Fibroblast of gingiva (primary cell): ENCODE measurements at regions not wholly inside any gene's neighbourhood (a gene's known extent, or its start where the extent isn't known, plus 50 kb on each side); places are given as distances from the start of the nearest gene placed in this dataset.
A peak's percentile ranks its signal among the peaks of the same experiment; 100 is the strongest.

ENCODE experiments used
- DNase-seq: peaks from one replicate; pipeline ENCODE4 v3.0.0-alpha.2; 2011; ENCODE audit warnings: low read depth

GRCh38 chr3:132189601-132190000 lies 127.6 kb upstream of the ACP3 start:
- DNase-seq, result no peak

DNA sequence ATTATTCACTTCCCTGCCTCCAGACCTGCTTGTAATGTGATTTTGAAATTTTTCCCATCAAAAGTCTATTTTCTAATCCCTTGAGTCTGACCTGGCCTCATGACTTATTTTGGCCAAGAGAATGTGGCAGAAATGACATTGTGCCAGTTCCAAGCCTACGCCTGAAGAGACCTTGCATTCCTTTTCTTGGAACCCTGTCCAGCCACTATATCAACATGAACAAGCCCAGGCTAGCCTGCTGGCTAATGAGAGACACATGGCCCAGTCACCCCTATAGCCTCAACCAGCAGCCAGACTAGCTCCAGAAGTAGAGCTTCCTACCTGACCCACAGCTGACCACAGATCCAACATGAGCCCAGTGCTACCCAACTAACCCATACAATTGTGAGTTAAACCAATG lies 121.1 kb upstream of the ACP3 start:
- peak; percentile 47 for DNase-seq

GRCh38 chr3:132198516-132198915 lies 118.7 kb upstream of the ACP3 start:
- DNase-seq, result no peak

DNA sequence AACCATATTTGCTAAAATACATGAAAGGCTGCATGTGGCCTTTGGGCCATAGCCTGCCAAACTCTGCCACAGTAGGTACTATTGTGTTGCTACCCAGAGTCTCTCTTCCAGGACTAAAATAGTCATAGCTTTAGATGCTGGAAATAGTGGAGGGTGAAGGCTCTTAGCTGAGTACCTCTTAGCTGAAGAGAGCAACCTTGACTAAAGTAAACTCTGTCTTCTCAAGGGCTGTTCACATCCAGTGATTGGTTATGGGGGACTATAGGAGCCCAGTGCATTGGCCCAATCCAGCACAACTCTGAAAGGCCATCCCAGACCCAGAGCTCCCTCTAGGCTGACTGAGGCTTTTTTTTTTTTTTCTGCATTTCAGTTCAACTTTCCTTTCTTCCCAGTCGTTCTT lies 117.8 kb upstream of the ACP3 start:
- DNase-seq, result no peak

GRCh38 chr3:132202586-132202985 lies 114.6 kb upstream of the ACP3 start:
- DNase-seq, result no peak

DNA sequence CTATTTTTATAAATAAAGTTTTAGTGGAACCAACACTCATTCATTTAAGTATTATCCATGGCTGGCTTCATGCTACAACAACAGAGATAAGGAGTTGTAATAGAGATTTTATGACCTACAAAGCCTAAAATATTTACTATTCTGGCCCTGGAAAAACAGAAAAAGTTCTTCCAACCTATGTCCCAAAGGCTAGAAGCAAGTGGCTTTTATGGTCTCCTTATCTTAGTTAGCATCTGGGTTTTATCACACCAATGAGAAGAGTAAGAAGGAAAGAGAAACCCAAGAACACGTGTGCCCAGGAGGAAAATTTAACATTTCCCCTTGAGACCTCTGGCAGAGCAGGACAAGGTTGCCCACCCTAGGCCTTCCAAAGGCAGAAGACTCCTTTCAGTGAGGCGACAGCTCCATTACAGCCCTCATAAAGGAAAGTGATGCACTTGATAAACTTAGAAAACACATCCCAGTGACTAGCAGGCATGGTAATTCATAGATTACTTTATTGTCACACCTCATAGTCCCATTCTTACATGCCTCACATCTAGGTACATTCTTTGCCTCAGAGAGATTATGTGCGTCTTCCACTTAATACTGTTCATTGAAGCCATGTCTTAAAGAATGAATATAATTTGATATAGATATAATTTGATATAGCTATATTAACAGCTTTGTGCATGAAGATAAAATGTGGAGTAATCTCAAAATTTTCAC lies 113.2 kb upstream of the ACP3 start:
- no peak for DNase-seq

DNA sequence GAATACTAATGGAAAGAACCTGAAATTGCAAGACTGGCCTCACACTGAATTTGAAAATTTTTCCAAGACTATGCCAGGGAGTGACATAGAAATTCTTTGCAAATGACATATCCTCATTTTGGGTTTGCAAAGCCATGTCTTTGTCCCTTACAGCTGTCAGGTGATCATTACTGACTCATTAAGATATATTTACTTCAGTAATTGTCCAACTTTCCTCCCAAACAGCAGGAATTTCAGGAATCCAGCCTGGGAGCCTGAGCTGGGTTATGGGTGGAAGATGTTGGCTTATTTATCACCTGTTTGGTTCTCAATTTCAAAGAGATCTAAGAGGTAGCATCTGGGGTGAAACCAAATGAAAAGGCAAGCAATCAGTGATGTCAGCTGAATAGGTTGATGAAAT lies 111.6 kb upstream of the ACP3 start:
- no peak for DNase-seq

- no peak for DNase-seq
These were observed 107.4 kb upstream of the ACP3 start for GRCh38 chr3:132209855-132210254.

- no peak for DNase-seq
These were observed 106.5 kb upstream of the ACP3 start for GRCh38 chr3:132210476-132211346.

DNA sequence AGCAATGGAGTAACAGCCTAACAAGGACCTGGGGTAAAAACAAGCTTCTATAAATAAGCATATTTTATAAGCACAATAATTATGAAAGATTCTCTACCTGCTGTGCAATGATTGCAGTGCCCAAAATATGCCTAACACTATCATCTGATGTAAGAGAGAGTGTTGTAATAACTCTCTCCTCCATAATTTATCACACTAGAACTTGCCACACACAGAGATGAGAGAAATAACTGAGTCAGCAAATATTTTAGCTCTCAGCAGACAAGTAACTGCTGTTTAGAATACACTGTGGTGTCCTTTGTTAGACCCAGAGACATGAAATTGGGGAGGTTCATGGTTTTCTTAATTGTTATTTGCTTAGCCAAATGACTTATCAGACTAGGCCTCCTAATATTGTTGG lies 105.3 kb upstream of the ACP3 start:
- no peak for DNase-seq

DNA sequence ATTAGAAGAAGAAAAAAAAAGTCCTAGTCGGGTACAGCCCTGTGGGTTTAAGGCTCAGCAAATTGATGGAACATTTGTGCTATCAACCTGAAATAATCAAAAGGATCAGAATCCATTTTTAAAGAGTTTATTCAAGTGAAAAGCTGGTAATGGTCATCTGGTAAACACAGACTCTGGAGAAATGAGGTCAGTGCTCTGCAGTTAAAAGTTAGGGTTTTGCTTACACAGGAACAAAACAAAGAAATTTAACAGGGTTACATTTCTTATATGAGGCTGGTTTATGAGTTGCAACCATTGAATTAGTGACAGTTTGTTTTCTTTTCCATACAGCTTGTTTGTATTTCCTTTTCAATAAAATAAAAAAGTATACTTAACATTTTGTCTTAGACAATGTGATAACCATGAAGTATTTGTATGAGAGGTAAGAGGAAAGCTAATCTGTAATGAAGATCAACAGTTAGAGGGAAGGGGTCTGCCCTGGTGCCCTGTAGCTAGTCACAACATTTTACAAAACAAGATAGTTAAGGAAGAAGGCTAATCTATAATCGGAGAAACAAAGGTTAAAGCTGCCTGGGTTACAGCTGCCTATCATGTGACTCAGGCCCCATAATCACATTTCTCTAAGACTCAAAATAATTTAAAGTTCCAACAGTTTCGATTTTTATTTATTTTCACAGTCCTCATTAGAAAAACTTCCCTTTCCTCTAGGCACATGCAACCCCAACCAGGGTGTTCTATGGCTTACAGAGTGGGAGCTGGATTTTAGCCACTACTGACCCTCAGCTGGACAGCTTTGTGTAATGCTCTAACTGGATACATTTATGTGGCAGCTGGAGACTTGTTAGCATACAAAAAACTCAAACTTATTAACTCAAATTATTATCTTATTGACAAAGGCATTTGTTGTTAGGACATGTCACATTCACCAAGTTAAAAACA lies 98.1 kb upstream of the ACP3 start:
- no peak for DNase-seq

DNA sequence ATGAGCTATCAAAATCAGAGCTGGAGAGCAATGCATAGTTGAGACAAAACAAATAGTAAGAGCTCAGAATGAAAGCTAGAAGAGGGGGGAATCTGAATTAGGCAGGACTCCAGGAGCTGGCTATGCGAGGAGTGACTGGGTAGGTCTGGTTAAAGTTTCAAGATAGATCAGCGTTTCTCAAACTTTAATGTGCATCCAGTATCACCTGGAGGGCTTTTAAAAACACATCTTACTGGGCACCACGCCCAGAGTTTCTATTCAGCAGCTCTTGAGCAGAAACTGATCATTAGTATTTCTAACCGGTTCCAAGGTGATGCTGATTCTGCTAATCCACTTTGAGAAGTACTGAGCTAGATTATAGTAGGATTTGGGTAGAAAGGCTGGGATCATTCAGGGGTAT lies 96.2 kb upstream of the ACP3 start:
- DNase-seq, result no peak

- no peak for DNase-seq
These were observed 94.2 kb upstream of the ACP3 start for GRCh38 chr3:132222868-132223538.

GRCh38 chr3:132225664-132226063 lies 91.5 kb upstream of the ACP3 start:
- DNase-seq, result no peak

- no peak for DNase-seq
These were observed 88.3 kb upstream of the ACP3 start for GRCh38 chr3:132228923-132229322.

GRCh38 chr3:132229641-132230040 lies 87.6 kb upstream of the ACP3 start:
- DNase-seq, result no peak

DNA sequence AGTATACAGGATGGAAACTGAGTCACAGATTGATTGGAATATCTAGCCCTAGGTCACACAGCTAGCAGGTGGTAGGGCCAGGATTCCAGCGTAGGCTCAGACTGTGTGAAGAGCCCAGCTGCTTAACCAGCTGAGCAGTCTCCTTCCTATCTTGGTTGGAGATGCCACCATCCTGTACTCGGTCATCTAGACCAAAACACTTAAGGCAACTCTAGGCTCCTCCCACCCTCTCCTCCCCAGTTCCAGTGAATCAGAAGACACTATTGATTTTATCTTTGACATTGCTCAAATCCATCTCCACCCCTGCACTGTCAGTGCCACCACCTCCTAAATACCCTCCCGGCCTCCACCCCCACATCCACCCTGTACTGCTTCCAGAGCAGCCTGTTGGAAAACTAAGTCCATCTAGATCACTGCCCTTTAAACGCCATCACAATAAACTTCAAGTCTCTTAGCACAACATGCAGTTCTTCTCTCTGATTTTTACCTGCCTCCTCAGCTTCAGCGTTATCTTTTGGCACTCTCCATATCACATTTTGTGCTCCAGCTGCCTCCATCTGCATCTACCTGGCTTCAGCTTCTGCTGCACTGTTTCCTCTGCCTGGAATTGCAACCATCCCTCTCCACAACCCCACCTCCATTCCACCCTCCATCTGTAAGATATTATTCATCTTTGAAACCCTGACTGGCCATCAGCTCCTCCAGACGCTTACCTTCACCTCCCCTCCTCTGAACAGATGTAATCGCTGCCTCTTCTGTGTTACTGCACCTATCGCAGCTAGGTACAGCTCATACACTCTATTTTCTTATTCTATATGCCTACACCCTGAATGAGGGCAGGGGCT lies 86.8 kb upstream of the ACP3 start:
- no peak for DNase-seq

DNA sequence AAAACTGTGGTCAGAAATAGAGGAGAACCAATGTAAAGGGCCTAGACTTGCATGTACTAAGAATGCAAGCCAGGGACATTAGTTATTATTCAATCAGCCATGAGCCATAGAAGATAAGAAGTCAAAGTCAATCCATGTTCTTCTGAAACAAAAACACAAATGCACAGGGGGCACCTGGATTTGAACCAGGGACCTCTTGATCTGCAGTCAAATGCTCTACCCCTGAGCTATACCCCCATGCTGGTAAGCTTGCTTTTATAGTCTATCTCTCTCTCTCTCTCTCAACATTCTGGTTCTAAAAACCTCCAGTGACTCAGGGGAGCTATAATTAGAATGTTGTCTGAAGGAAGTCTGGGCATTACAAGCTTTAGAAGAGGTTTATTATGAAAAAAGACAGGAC lies 85.6 kb upstream of the ACP3 start:
- DNase-seq, result peak; percentile 27

- no peak for DNase-seq
These were observed 84.9 kb upstream of the ACP3 start for GRCh38 chr3:132232231-132232792.
